Suprapubic skin (tissue), 4 donors: ENCODE measurements at regions not wholly inside any gene's neighbourhood (a gene's known extent, or its start where the extent isn't known, plus 50 kb on each side); places are given as distances from the start of the nearest gene placed in this dataset.

Experiments used
- DNase-seq, 2 donors: peaks; one replicate each; pipeline ENCODE4 v3.0.0-alpha.2; 2019; ENCODE audit warnings: low spot score in 2 of 2
- H3K27ac ChIP-seq: fragments of 200-600 bp; sonication (generic); one replicate; pipeline ENCODE4 v1.5.1; 2019
- H3K27me3 ChIP-seq: fragments of 200-600 bp; sonication (generic); one replicate; pipeline ENCODE4 v1.5.1; 2019
- H3K36me3 ChIP-seq: fragments of 200-600 bp; sonication (generic); one replicate; pipeline ENCODE4 v1.5.1; 2019
- H3K4me1 ChIP-seq: fragments of 200-600 bp; sonication (generic); one replicate; pipeline ENCODE4 v1.5.1; 2019
- H3K4me3 ChIP-seq: fragments of 200-600 bp; sonication (generic); one replicate; pipeline ENCODE4 v1.5.1; 2019; ENCODE audit warnings: mild to moderate bottlenecking
- H3K9me3 ChIP-seq: fragments of 200-600 bp; sonication (generic); one replicate; pipeline ENCODE4 v1.5.1; 2019
- CTCF ChIP-seq, 2 donors: fragments of 200-600 bp in 1 of 2; fragments of 450-650 bp in 1 of 2; sonication (generic) in 1 of 2; IDR thresholded peaks; one replicate each; pipeline ENCODE4 v1.5.1; 2016 to 2019; ENCODE audit warnings: antibody characterized with exemption in 2 of 2, mild to moderate bottlenecking in 1 of 2, moderate library complexity in 1 of 2
- EP300 ChIP-seq: sonication (generic); formaldehyde crosslinking; IDR thresholded peaks from one replicate; pipeline ENCODE4 v1.6.1; 2017; ENCODE audit warnings: antibody characterized with exemption
- POLR2A ChIP-seq, 2 donors: fragments of 450-650 bp; IDR thresholded peaks; one replicate each; pipeline ENCODE4 v1.6.1; 2017; ENCODE audit warnings: antibody characterized with exemption in 2 of 2, mild to moderate bottlenecking in 2 of 2, moderate library complexity in 2 of 2
- POLR2AphosphoS5 ChIP-seq, 3 donors: sonication (generic); formaldehyde crosslinking; IDR thresholded peaks; one replicate each; pipeline ENCODE4 v1.6.1; 2017; ENCODE audit warnings: antibody characterized with exemption in 3 of 3
- WGBS: methylation state at CpG from one replicate; pipeline ENCODE4 v1.1.5; 2018; 5-methylcytosine and 5-hydroxymethylcytosine counted together

- Histone ChIP-seq H3K4me3 (no peak overlapping the region), H3K27ac (no peak overlapping the region), H3K36me3 (no peaks in the 10 kb centered on the region), H3K9me3 (no peaks in the 10 kb centered on the region), H3K27me3 (no peaks in the 10 kb centered on the region), H3K4me1 (no peaks in the 10 kb centered on the region)
- DNase-seq = no peak
- TF ChIP-seq CTCF (IDR thresholded peaks at IDR 0.05) (no peak), POLR2A (IDR thresholded peaks at IDR 0.05) (no peak), EP300 (no peak), POLR2AphosphoS5 (IDR thresholded peaks at IDR 0.05) (no peak)
- WGBS = 43% methylated on average over 3 of the region's 3 CpGs
Measured at GRCh38 chr12:98001430-98001829, 514.0 kb upstream of the TMPO start.

- Histone ChIP-seq H3K27me3 (no peaks in the 10 kb centered on the region), H3K4me3 (no peak overlapping the region), H3K27ac (no peak overlapping the region), H3K9me3 (no peaks in the 10 kb centered on the region), H3K4me1 (no peaks in the 10 kb centered on the region), H3K36me3 (no peaks in the 10 kb centered on the region)
- WGBS = 18% methylated on average over 9 of the region's 9 CpGs
- no peak for DNase-seq
- TF ChIP-seq CTCF (IDR thresholded peaks at IDR 0.05) (peak in 1 of 2 donors; percentile 19), POLR2A (IDR thresholded peaks at IDR 0.05) (no peak)
Measured at GRCh38 chr12:98002887-98003493, 512.4 kb upstream of the TMPO start.

GRCh38 chr12:98007963-98008362 is 507.4 kb upstream of the TMPO start:
- H3K36me3 ChIP-seq = no peaks in the 10 kb centered on the region
- TF ChIP-seq POLR2AphosphoS5 (IDR thresholded peaks at IDR 0.05) = no peak
- no peak for TF ChIP-seq EP300
- no peak for TF ChIP-seq CTCF (IDR thresholded peaks at IDR 0.05)
- no peak for TF ChIP-seq POLR2A (IDR thresholded peaks at IDR 0.05)
- no peak overlapping the region for H3K27ac ChIP-seq
- 65% methylated on average over 1 of the region's 1 CpG for WGBS
- no peaks in the 10 kb centered on the region for H3K4me1 ChIP-seq
- H3K27me3 ChIP-seq = no peaks in the 10 kb centered on the region
- no peaks in the 10 kb centered on the region for H3K9me3 ChIP-seq
- H3K4me3 ChIP-seq = no peak overlapping the region
- DNase-seq = no peak

GRCh38 chr12:98013560-98013959 is 501.8 kb upstream of the TMPO start:
- no peak for DNase-seq
- no peaks in the 10 kb centered on the region for H3K27me3 ChIP-seq
- no peaks in the 10 kb centered on the region for H3K9me3 ChIP-seq
- no peak overlapping the region for H3K4me3 ChIP-seq
- WGBS = 72% methylated on average over 5 of the region's 5 CpGs
- no peaks in the 10 kb centered on the region for H3K4me1 ChIP-seq
- no peaks in the 10 kb centered on the region for H3K36me3 ChIP-seq
- no peak for TF ChIP-seq EP300
- no peak for TF ChIP-seq POLR2A (IDR thresholded peaks at IDR 0.05)
- TF ChIP-seq POLR2AphosphoS5 (IDR thresholded peaks at IDR 0.05) = no peak
- TF ChIP-seq CTCF (IDR thresholded peaks at IDR 0.05) = no peak
- no peak overlapping the region for H3K27ac ChIP-seq

- no peaks in the 10 kb centered on the region for H3K36me3 ChIP-seq
- no peaks in the 10 kb centered on the region for H3K27me3 ChIP-seq
- TF ChIP-seq POLR2A (IDR thresholded peaks at IDR 0.05) = no peak
- H3K27ac ChIP-seq = no peak overlapping the region
- H3K4me3 ChIP-seq = no peak overlapping the region
- H3K9me3 ChIP-seq = no peaks in the 10 kb centered on the region
- peaks cover 14% of the 10 kb centered on the region for H3K4me1 ChIP-seq
- no peak for DNase-seq
Measured at GRCh38 chr12:98018836-98019235, 496.6 kb upstream of the TMPO start.

GRCh38 chr12:98020376-98020775 is 495.0 kb upstream of the TMPO start:
- Histone ChIP-seq H3K4me1 (peaks cover 14% of the 10 kb centered on the region), H3K4me3 (no peak overlapping the region), H3K27ac (no peak overlapping the region), H3K27me3 (no peaks in the 10 kb centered on the region), H3K9me3 (no peaks in the 10 kb centered on the region), H3K36me3 (no peaks in the 10 kb centered on the region)
- no peak for DNase-seq
- TF ChIP-seq POLR2A (IDR thresholded peaks at IDR 0.05) = no peak
- no peak for TF ChIP-seq EP300
- no peak for TF ChIP-seq POLR2AphosphoS5 (IDR thresholded peaks at IDR 0.05)
- no peak for TF ChIP-seq CTCF (IDR thresholded peaks at IDR 0.05)
